PC-9 (cell line): ENCODE measurements at regions not wholly inside any gene's neighbourhood (a gene's known extent, or its start where the extent isn't known, plus 50 kb on each side); places are given as distances from the start of the nearest gene placed in this dataset.

Source experiments
- BruUV-seq: library from RNA; stranded (reverse); fragments of 400-500 nt; replicated peaks from 2 replicates; lab custom pipeline; 2021; lab: Mats Ljungman, UMichigan
- CTCF ChIA-PET: fragments of 300-600 bp; sonication (Branson Sonifier 250); formaldehyde crosslinking; loops from one replicate; lab custom pipeline; 2022; ENCODE audit warnings: antibody characterized with exemption; lab: Charles Lee
- POLR2A ChIA-PET: fragments of 300-600 bp; sonication (Branson Sonifier 250); formaldehyde crosslinking; loops from one replicate; lab custom pipeline; 2022; ENCODE audit warnings: antibody characterized with exemption; ENCODE audit not compliant: unreplicated experiment; lab: Charles Lee
- DNase-seq, 2 experiments: peaks; one replicate each; pipeline versions ENCODE4 v3.0.0 to v3.0.0-alpha.2; 2015 to 2022; ENCODE audit warnings: mixed read lengths in 1 of 2
- H2AFZ ChIP-seq: fragments of 200-600 bp; sonication (generic); 2 replicates; pipeline ENCODE4 v1.8.1; 2017; ENCODE audit warnings: antibody characterized with exemption
- H3F3A ChIP-seq: fragments of 200-600 bp; sonication (generic); 2 replicates; pipeline ENCODE4 v1.8.1; 2017; ENCODE audit warnings: antibody characterized with exemption, mild to moderate bottlenecking, low read depth; ENCODE audit not compliant: insufficient read depth
- H3K27ac ChIP-seq: fragments of 200-600 bp; sonication (generic); 2 replicates; pipeline ENCODE4 v1.6.1; 2016; ENCODE audit warnings: mixed run types
- H3K27me3 ChIP-seq: fragments of 200-600 bp; sonication (generic); 2 replicates; pipeline ENCODE4 v1.6.1; 2016; ENCODE audit warnings: low read depth, mixed run types; ENCODE audit not compliant: insufficient read depth
- H3K36me3 ChIP-seq: fragments of 200-600 bp; sonication (generic); 2 replicates; pipeline ENCODE4 v1.6.1; 2016; ENCODE audit warnings: low read depth, mixed run types
- H3K4me1 ChIP-seq: fragments of 200-600 bp; sonication (generic); replicated peaks from 2 replicates; pipeline ENCODE4 v1.6.1; 2016; ENCODE audit warnings: mixed run types; ENCODE audit not compliant: insufficient read depth
- H3K4me2 ChIP-seq: fragments of 200-600 bp; sonication (generic); 2 replicates; pipeline ENCODE4 v1.6.1; 2017; ENCODE audit warnings: mixed run types
- H3K4me3 ChIP-seq: fragments of 200-600 bp; sonication (generic); 2 replicates; pipeline ENCODE4 v1.6.1; 2016; ENCODE audit warnings: mixed run types
- H3K79me2 ChIP-seq: fragments of 200-600 bp; sonication (generic); 2 replicates; pipeline ENCODE4 v1.6.1; 2017; ENCODE audit warnings: low read depth, mixed run types
- H3K9me2 ChIP-seq: fragments of 200-600 bp; sonication (generic); 2 replicates; pipeline ENCODE4 v1.8.1; 2017; ENCODE audit warnings: mild to moderate bottlenecking; ENCODE audit not compliant: insufficient read depth
- H3K9me3 ChIP-seq: fragments of 200-600 bp; sonication (generic); 2 replicates; pipeline ENCODE4 v1.8.1; 2016; ENCODE audit warnings: low read depth; ENCODE audit not compliant: insufficient read depth
- H4K20me1 ChIP-seq: fragments of 200-600 bp; sonication (generic); 2 replicates; pipeline ENCODE4 v1.8.1; 2017; ENCODE audit not compliant: insufficient read depth
- EZH2 ChIP-seq: fragments of 200-600 bp; sonication (generic); IDR thresholded peaks from 2 replicates; pipeline ENCODE4 v1.8.0; 2017; ENCODE audit warnings: antibody characterized with exemption, low read depth
- intact Hi-C: fragments of 100-400 bp; cut with micrococcal nuclease; formaldehyde crosslinking; loops from one replicate; pipeline ENCODE4 v1.10.0; 2022; ENCODE audit not compliant: unreplicated experiment
- TF ChIP-seq, protein P1 (sequence below): fragments of 200-600 bp; sonication (generic); conservative IDR thresholded peaks from 2 replicates; pipeline ENCODE4 v1.6.1; 2017; ENCODE audit warnings: mixed run types, antibody characterized with exemption, mild to moderate bottlenecking, moderate library complexity

DNA sequence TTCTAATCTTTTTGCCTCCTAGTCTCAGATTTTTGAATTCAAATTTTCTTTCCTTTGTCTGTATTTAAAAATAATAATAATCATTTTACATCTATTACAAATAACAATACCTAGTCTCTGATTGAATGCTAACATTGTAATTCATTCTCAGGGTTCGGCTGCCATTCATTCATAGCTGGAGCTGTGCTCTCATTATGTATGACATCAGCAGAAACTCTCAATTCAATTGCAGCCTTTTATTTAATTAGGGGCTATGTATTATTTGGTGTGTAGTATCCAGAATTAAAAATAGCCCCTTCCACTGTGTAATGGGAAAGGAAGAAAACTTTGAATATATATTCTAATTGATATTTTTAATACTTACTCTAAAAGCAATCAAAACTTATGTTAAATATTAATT lies 270.4 kb upstream of the MDFIC2 start:
- CTCF ChIA-PET = no interaction called here

DNA sequence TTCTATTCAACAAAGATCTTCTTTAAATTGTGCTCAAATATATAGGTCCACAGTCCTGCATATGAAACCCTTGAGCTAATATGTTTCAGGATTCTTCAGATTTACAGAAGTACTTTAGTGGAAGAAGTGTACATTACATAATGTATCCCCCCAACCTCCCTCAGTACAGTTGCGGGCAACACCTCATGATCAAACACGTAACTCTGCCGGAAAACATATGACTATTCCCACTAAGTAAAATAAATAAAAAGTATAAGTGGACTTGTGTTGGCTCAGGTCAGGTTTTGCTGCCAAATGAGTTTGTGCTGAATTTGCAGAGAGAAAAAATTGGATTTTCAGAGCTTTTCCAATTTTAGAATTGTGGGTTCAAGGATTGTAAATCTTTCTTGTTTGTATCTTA lies 267.6 kb upstream of the MDFIC2 start:
- H3K4me3 ChIP-seq = no peak overlapping the region
- POLR2A ChIA-PET = no interaction called here
- H3K27me3 ChIP-seq = no peaks in the 10 kb centered on the region
- no peaks in the 10 kb centered on the region for H3K9me3 ChIP-seq
- no peaks in the 10 kb centered on the region for H3F3A ChIP-seq
- BruUV-seq = no TSS peak
- H2AFZ ChIP-seq = no peak overlapping the region
- DNase-seq = no peak
- no peaks in the 10 kb centered on the region for H3K79me2 ChIP-seq
- no peaks in the 10 kb centered on the region for H3K9me2 ChIP-seq
- CTCF ChIA-PET = no interaction called here
- no peaks in the 10 kb centered on the region for H3K4me1 ChIP-seq
- H3K36me3 ChIP-seq = no peaks in the 10 kb centered on the region
- H3K27ac ChIP-seq = no peak overlapping the region
- TF ChIP-seq, protein P1, sequence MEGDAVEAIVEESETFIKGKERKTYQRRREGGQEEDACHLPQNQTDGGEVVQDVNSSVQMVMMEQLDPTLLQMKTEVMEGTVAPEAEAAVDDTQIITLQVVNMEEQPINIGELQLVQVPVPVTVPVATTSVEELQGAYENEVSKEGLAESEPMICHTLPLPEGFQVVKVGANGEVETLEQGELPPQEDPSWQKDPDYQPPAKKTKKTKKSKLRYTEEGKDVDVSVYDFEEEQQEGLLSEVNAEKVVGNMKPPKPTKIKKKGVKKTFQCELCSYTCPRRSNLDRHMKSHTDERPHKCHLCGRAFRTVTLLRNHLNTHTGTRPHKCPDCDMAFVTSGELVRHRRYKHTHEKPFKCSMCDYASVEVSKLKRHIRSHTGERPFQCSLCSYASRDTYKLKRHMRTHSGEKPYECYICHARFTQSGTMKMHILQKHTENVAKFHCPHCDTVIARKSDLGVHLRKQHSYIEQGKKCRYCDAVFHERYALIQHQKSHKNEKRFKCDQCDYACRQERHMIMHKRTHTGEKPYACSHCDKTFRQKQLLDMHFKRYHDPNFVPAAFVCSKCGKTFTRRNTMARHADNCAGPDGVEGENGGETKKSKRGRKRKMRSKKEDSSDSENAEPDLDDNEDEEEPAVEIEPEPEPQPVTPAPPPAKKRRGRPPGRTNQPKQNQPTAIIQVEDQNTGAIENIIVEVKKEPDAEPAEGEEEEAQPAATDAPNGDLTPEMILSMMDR = no peak
- TF ChIP-seq EZH2 = no peak
- intact Hi-C loops = no loop called here
- H3K4me2 ChIP-seq = no peak overlapping the region
- H4K20me1 ChIP-seq = no peaks in the 10 kb centered on the region

More for the DNA sequence above, 270.4 kb upstream of the MDFIC2 start:
- H3K4me3 ChIP-seq = no peak overlapping the region
- H3K27me3 ChIP-seq = no peaks in the 10 kb centered on the region
- no peak overlapping the region for H3K27ac ChIP-seq
- H4K20me1 ChIP-seq = no peaks in the 10 kb centered on the region
- no peak for DNase-seq
- BruUV-seq = no TSS peak
- TF ChIP-seq EZH2 = no peak
- intact Hi-C loops = no loop called here
- H3K36me3 ChIP-seq = no peaks in the 10 kb centered on the region
- no peak overlapping the region for H3K4me2 ChIP-seq
- no peaks in the 10 kb centered on the region for H3K4me1 ChIP-seq
- no peaks in the 10 kb centered on the region for H3F3A ChIP-seq
- no peaks in the 10 kb centered on the region for H3K79me2 ChIP-seq
- H3K9me3 ChIP-seq = no peaks in the 10 kb centered on the region
- H3K9me2 ChIP-seq = no peaks in the 10 kb centered on the region
- no peak overlapping the region for H2AFZ ChIP-seq
- POLR2A ChIA-PET = no interaction called here

DNA sequence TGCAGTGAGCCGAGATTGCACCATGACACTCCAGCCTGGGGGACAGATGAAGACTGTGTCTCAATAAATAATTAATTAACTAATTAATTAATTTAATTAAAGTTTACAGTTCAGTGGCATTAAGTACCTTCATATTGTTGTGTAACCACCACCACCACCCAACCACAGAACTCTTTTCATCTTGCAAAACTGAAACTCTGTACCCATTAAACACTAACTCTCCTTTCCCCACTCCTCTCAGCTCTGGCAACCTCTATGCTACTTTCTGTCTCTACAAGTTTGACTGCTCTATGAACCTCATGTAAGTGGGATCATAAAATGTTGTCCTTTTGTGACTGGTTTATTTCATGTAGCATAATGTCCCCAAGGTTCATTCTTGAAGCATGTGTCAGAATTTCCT lies 259.3 kb upstream of the MDFIC2 start:
- Histone ChIP-seq H3K9me3 (no peaks in the 10 kb centered on the region), H3K4me3 (no peak overlapping the region), H3K36me3 (no peaks in the 10 kb centered on the region), H3K27me3 (no peaks in the 10 kb centered on the region), H3K27ac (no peak overlapping the region), H3K79me2 (no peaks in the 10 kb centered on the region), H3K4me1 (no peaks in the 10 kb centered on the region), H4K20me1 (no peaks in the 10 kb centered on the region), H3K4me2 (no peak overlapping the region), H3F3A (no peaks in the 10 kb centered on the region), H3K9me2 (no peaks in the 10 kb centered on the region), H2AFZ (no peak overlapping the region)
- TF ChIP-seq EZH2 = no peak
- TF ChIP-seq, protein P1 = no peak
- BruUV-seq = no TSS peak
- ChIA-PET CTCF (no interaction called here), POLR2A (no interaction called here)
- no peak for DNase-seq
- intact Hi-C loops = no loop called here

DNA sequence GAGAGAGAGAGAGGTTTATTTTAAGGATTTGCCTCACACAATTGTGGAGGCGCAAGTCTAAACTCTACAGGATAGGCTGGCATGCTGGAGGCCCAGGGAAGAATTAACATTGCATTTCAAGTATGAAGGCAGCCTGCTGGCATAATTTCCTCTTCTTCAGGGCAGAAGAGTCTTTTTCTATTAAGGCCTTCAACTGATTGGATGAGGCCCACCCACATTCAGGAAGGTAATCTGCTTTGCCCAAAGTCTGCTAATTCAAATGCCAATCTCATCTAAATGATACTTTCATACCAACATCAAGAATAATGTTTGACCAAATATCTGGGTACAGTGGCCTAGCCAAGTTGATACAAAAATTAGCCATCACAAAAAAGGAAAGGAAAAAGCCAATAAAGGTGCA lies 258.1 kb upstream of the MDFIC2 start:
- POLR2A ChIA-PET = no interaction called here
- no peak overlapping the region for H2AFZ ChIP-seq
- no peak for TF ChIP-seq EZH2
- TF ChIP-seq, protein P1 = no peak
- no peaks in the 10 kb centered on the region for H3K79me2 ChIP-seq
- H3K27ac ChIP-seq = no peak overlapping the region
- CTCF ChIA-PET = no interaction called here
- H3K9me2 ChIP-seq = no peaks in the 10 kb centered on the region
- no peak overlapping the region for H3K4me3 ChIP-seq
- DNase-seq = no peak
- BruUV-seq = no TSS peak
- no peaks in the 10 kb centered on the region for H3K27me3 ChIP-seq
- H3K9me3 ChIP-seq = no peaks in the 10 kb centered on the region
- intact Hi-C loops = no loop called here
- H3K4me1 ChIP-seq = no peaks in the 10 kb centered on the region
- no peaks in the 10 kb centered on the region for H3K36me3 ChIP-seq
- no peak overlapping the region for H3K4me2 ChIP-seq
- no peaks in the 10 kb centered on the region for H3F3A ChIP-seq
- no peaks in the 10 kb centered on the region for H4K20me1 ChIP-seq
